Left ventricle myocardium inferior (tissue), 1 donor: ENCODE measurements at regions not wholly inside any gene's neighbourhood (a gene's known extent, or its start where the extent isn't known, plus 50 kb on each side); places are given as distances from the start of the nearest gene placed in this dataset.
"Not testable (repeated sequence)": the region's sequence is repeated elsewhere in the genome, so short reads cannot be mapped to it uniquely, and the experiment has no call there.

Experiments used
- DNase-seq: peaks from one replicate; pipeline ENCODE4 v3.0.0-alpha.2; 2020
- H3K27ac ChIP-seq: fragments of 200-600 bp; replicated peaks from 2 replicates; pipeline ENCODE4 v1.8.0; 2021
- H3K27me3 ChIP-seq: fragments of 200-600 bp; 2 replicates; pipeline ENCODE4 v1.8.0; 2021; ENCODE audit warnings: low read depth
- H3K36me3 ChIP-seq: fragments of 200-600 bp; 2 replicates; pipeline ENCODE4 v1.8.0; 2021
- H3K4me1 ChIP-seq: fragments of 200-600 bp; 2 replicates; pipeline ENCODE4 v1.8.0; 2021
- H3K4me3 ChIP-seq: fragments of 200-600 bp; 2 replicates; pipeline ENCODE4 v1.8.0; 2021; ENCODE audit warnings: mild to moderate bottlenecking, moderate library complexity
- H3K9me3 ChIP-seq: fragments of 200-600 bp; replicated peaks from 2 replicates; pipeline ENCODE4 v1.8.0; 2021
- intact Hi-C: fragments of 100-400 bp; cut with micrococcal nuclease; formaldehyde crosslinking; loops from one replicate; pipeline ENCODE4 v1.11.0; 2022
- TF ChIP-seq, protein P1 (sequence below): fragments of 200-600 bp; IDR thresholded peaks from 2 replicates; pipeline ENCODE4 v1.8.0; 2021; ENCODE audit warnings: antibody characterized with exemption, mild to moderate bottlenecking, borderline replicate concordance
- donor health status: DM: no; HTN: yes; CAD: no; lungs with severe emphysema.

GRCh38 chr4:54587107-54587891, 70.5 kb upstream of the KIT start:
- Histone ChIP-seq H3K36me3 (no peaks in the 10 kb centered on the region), H3K4me3 (no peak overlapping the region), H3K9me3 (no peaks in the 10 kb centered on the region), H3K27me3 (no peaks in the 10 kb centered on the region), H3K27ac (no peak overlapping the region), H3K4me1 (no peaks in the 10 kb centered on the region)
- no peak for DNase-seq
- intact Hi-C loops = no loop called here
- TF ChIP-seq, protein P1, sequence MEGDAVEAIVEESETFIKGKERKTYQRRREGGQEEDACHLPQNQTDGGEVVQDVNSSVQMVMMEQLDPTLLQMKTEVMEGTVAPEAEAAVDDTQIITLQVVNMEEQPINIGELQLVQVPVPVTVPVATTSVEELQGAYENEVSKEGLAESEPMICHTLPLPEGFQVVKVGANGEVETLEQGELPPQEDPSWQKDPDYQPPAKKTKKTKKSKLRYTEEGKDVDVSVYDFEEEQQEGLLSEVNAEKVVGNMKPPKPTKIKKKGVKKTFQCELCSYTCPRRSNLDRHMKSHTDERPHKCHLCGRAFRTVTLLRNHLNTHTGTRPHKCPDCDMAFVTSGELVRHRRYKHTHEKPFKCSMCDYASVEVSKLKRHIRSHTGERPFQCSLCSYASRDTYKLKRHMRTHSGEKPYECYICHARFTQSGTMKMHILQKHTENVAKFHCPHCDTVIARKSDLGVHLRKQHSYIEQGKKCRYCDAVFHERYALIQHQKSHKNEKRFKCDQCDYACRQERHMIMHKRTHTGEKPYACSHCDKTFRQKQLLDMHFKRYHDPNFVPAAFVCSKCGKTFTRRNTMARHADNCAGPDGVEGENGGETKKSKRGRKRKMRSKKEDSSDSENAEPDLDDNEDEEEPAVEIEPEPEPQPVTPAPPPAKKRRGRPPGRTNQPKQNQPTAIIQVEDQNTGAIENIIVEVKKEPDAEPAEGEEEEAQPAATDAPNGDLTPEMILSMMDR = no peak

GRCh38 chr4:54588404-54588803, 69.4 kb upstream of the KIT start:
- Histone ChIP-seq H3K9me3 (no peaks in the 10 kb centered on the region), H3K27ac (no peak overlapping the region), H3K27me3 (no peaks in the 10 kb centered on the region), H3K36me3 (no peaks in the 10 kb centered on the region), H3K4me3 (no peak overlapping the region), H3K4me1 (no peaks in the 10 kb centered on the region)
- TF ChIP-seq, protein P1 = no peak
- no peak for DNase-seq
- intact Hi-C loops = no loop called here

DNA sequence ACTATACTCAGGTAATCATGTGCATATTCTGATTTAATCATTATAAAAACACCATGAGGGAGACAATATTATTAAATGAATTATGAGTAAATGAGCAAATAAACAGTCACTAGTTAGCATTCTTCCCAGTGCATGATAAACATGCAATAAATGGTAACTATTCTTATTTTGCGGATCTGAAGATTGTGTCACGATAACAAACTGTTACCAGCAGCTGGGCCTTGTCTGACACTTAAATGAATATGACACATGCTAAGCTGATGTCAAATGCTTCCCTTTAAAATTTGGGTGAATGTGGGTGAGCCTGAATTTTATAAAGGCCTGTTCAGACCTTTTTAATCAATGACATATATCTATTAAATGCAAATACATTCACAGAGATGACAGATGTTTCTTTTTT, 68.2 kb upstream of the KIT start:
- intact Hi-C loops = no loop called here
- H3K9me3 ChIP-seq = no peaks in the 10 kb centered on the region

GRCh38 chr4:54593795-54594322, 63.9 kb upstream of the KIT start:
- TF ChIP-seq, protein P1 = no peak
- H3K4me1 ChIP-seq = no peaks in the 10 kb centered on the region
- no peaks in the 10 kb centered on the region for H3K27me3 ChIP-seq
- no peak overlapping the region for H3K27ac ChIP-seq
- intact Hi-C loops = no loop called here
- DNase-seq = no peak
- no peaks in the 10 kb centered on the region for H3K9me3 ChIP-seq
- H3K36me3 ChIP-seq = no peaks in the 10 kb centered on the region
- no peak overlapping the region for H3K4me3 ChIP-seq

More for the DNA sequence above, 68.2 kb upstream of the KIT start:
- TF ChIP-seq, protein P1 = no peak
- DNase-seq = no peak
- no peak overlapping the region for H3K27ac ChIP-seq
- no peak overlapping the region for H3K4me3 ChIP-seq
- H3K27me3 ChIP-seq = no peaks in the 10 kb centered on the region
- H3K4me1 ChIP-seq = no peaks in the 10 kb centered on the region
- no peaks in the 10 kb centered on the region for H3K36me3 ChIP-seq

DNA sequence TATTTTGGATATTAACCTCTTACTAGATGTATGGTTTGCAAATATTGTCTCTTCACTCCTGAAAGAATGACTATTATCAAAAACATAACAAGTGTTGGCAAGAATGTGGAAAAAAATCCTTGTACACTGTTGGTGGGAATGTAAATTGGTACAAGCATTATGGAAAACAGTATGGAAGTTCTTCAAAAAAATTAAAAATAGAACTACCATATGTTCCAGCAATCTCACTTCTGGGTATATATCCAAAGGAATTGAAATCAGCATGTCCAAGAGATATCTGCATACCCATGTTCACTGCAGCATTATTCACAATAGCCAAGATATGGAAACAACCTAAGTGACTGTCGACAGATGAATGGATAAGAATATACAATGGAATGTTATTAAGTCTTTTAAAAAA, 61.6 kb upstream of the KIT start:
- H3K9me3 ChIP-seq = no peaks in the 10 kb centered on the region
- no peaks in the 10 kb centered on the region for H3K36me3 ChIP-seq
- intact Hi-C loops = no loop called here

GRCh38 chr4:54597678-54598077, 60.1 kb upstream of the KIT start:
- H3K9me3 ChIP-seq, H3K36me3 ChIP-seq, DNase-seq, H3K4me1 ChIP-seq, intact Hi-C loops, H3K4me3 ChIP-seq, H3K27ac ChIP-seq, H3K27me3 ChIP-seq: not testable (repeated sequence)

More for the DNA sequence above, 61.6 kb upstream of the KIT start:
- no peaks in the 10 kb centered on the region for H3K4me1 ChIP-seq
- TF ChIP-seq, protein P1 = no peak
- H3K27ac ChIP-seq = no peak overlapping the region
- no peak overlapping the region for H3K4me3 ChIP-seq
- DNase-seq = no peak
- H3K27me3 ChIP-seq = no peaks in the 10 kb centered on the region

DNA sequence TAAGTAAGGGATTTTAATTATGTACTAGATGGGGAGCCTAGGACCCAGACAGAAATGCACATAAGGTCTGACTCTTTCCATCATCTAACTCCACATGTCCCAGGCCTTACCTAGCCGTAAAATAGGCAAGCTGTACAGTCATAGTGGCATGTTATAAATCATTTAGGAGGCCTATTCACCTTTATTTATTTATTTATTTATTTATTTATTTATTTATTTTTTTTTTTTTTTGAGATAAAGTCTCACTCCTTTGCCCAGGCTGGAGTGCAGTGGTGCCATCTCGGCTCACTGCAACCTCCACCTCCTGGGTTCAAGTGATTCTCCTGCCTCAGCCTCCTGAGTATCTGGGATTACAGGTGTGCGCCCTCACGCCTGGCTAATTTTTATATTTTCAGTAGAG, 55.6 kb upstream of the KIT start:
- intact Hi-C loops = not testable (repeated sequence)

More for the DNA sequence above, 55.6 kb upstream of the KIT start:
- H3K9me3 ChIP-seq, H3K36me3 ChIP-seq, DNase-seq, H3K4me1 ChIP-seq, H3K27me3 ChIP-seq, H3K27ac ChIP-seq, H3K4me3 ChIP-seq: not testable (repeated sequence)
